Caco-2 (cell line): ENCODE measurements at regions not wholly inside any gene's neighbourhood (a gene's known extent, or its start where the extent isn't known, plus 50 kb on each side); places are given as distances from the start of the nearest gene placed in this dataset.

Source experiments
- BruUV-seq: library from RNA; stranded (reverse); fragments of 400-500 nt; replicated peaks from 2 replicates; lab custom pipeline; 2021; lab: Mats Ljungman, UMichigan
- CTCF ChIA-PET: fragments of 300-600 bp; sonication (Branson Sonifier 250); formaldehyde crosslinking; loops from one replicate; lab custom pipeline; 2022; ENCODE audit warnings: antibody characterized with exemption; lab: Charles Lee
- POLR2A ChIA-PET: fragments of 300-600 bp; sonication (Branson Sonifier 250); formaldehyde crosslinking; loops from one replicate; lab custom pipeline; 2022; ENCODE audit warnings: antibody characterized with exemption; lab: Charles Lee
- DNase-seq, 2 experiments: peaks; one replicate each; pipeline versions ENCODE4 v3.0.0 to v3.0.0-alpha.2; 2020 to 2022
- H3K27me3 ChIP-seq: replicated peaks from 2 replicates; pipeline ENCODE4 v1.6.0; 2011; ENCODE audit warnings: low read length; ENCODE audit not compliant: control insufficient read depth, insufficient read depth
- H3K36me3 ChIP-seq: 2 replicates; pipeline ENCODE4 v1.5.1; 2011; ENCODE audit warnings: low read length; ENCODE audit not compliant: control insufficient read depth, insufficient read depth
- H3K4me1 ChIP-seq: fragments of 250-450 bp; sonication (Bioruptor Pico); 2 replicates; pipeline ENCODE4 v1.5.1; 2020; ENCODE audit warnings: mild to moderate bottlenecking
- H3K4me3 ChIP-seq: 2 replicates; pipeline ENCODE4 v1.5.1; 2011; ENCODE audit warnings: low read depth, mild to moderate bottlenecking, control low read depth, low read length
- H3K9me3 ChIP-seq: fragments of 250-450 bp; sonication (Bioruptor Pico); 2 replicates; pipeline ENCODE4 v1.5.1; 2020; ENCODE audit warnings: mild to moderate bottlenecking, moderate library complexity
- H3K27ac Mint-ChIP-seq: one replicate; pipeline ENCODE4 v1.8.0; 2022; ENCODE audit warnings: mixed read lengths; ENCODE audit not compliant: unreplicated experiment
- H3K27me3 Mint-ChIP-seq: one replicate; pipeline ENCODE4 v1.8.0; 2022; ENCODE audit warnings: mixed read lengths; ENCODE audit not compliant: insufficient read depth, unreplicated experiment
- H3K36me3 Mint-ChIP-seq: one replicate; pipeline ENCODE4 v1.8.0; 2022; ENCODE audit warnings: mild to moderate bottlenecking, mixed read lengths; ENCODE audit not compliant: insufficient read depth, unreplicated experiment
- H3K4me1 Mint-ChIP-seq: one replicate; pipeline ENCODE4 v1.8.0; 2022; ENCODE audit warnings: low read depth, mixed read lengths; ENCODE audit not compliant: unreplicated experiment
- H3K4me3 Mint-ChIP-seq: one replicate; pipeline ENCODE4 v1.8.0; 2022; ENCODE audit warnings: mild to moderate bottlenecking, moderate library complexity, mixed read lengths; ENCODE audit not compliant: unreplicated experiment
- H3K9me3 Mint-ChIP-seq: one replicate; pipeline ENCODE4 v1.8.0; 2022; ENCODE audit warnings: mixed read lengths; ENCODE audit not compliant: unreplicated experiment
- intact Hi-C: fragments of 100-400 bp; cut with micrococcal nuclease; formaldehyde crosslinking; loops from one replicate; pipeline ENCODE4 v1.10.0; 2022; ENCODE audit not compliant: unreplicated experiment
- TF ChIP-seq, protein P1 (sequence below), 2 experiments: fragments of 200-600 bp in 1 of 2; IDR thresholded peaks; 1 replicate in 1 of 2; 2 replicates in 1 of 2; pipeline versions ENCODE4 v1.5.1 to v1.8.0; 2011 to 2022; ENCODE audit warnings: antibody characterized with exemption in 1 of 2, control low read depth in 1 of 2, inconsistent platforms in 1 of 2, low read depth in 1 of 2, low read length in 1 of 2, mild to moderate bottlenecking in 1 of 2, moderate library complexity in 1 of 2; ENCODE audit not compliant: insufficient read depth in 1 of 2, severe bottlenecking in 1 of 2, unreplicated experiment in 1 of 2

DNA sequence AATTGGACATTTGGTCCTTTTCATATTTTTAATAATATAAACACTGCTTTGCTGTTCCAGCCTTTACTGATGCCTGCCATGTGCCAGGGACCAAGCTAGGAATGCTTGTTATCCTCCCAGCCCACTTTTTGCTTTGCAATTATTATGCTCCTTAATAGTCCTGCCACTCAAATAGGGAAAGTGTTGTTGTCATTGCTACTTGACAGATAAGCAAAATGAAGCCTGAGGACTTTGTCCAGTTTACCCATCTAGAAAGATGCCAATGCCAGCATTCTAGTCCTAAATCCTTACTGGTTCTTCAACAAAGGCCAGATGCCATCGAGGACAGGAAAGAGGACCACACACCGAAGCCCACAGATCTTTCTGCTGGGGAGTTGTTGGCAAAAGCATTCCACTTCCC, 246.5 kb downstream of the EMP1 start:
- no peak overlapping the region for H3K4me3 ChIP-seq
- no peaks in the 10 kb centered on the region for H3K4me1 ChIP-seq
- no peak overlapping the region for H3K27ac Mint-ChIP-seq
- TF ChIP-seq, protein P1, sequence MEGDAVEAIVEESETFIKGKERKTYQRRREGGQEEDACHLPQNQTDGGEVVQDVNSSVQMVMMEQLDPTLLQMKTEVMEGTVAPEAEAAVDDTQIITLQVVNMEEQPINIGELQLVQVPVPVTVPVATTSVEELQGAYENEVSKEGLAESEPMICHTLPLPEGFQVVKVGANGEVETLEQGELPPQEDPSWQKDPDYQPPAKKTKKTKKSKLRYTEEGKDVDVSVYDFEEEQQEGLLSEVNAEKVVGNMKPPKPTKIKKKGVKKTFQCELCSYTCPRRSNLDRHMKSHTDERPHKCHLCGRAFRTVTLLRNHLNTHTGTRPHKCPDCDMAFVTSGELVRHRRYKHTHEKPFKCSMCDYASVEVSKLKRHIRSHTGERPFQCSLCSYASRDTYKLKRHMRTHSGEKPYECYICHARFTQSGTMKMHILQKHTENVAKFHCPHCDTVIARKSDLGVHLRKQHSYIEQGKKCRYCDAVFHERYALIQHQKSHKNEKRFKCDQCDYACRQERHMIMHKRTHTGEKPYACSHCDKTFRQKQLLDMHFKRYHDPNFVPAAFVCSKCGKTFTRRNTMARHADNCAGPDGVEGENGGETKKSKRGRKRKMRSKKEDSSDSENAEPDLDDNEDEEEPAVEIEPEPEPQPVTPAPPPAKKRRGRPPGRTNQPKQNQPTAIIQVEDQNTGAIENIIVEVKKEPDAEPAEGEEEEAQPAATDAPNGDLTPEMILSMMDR (IDR thresholded peaks at IDR 0.05; ENCODE audit: insufficient read depth in 1 of 2, low read depth in 1 of 2, low read length in 1 of 2, severe bottlenecking in 1 of 2, unreplicated experiment in 1 of 2), result no peak
- H3K9me3 Mint-ChIP-seq, result no peaks in the 10 kb centered on the region
- intact Hi-C loops, result no loop called here
- CTCF ChIA-PET, result no interaction called here
- H3K4me3 Mint-ChIP-seq, result no peak overlapping the region
- no peaks in the 10 kb centered on the region for H3K36me3 Mint-ChIP-seq
- no peaks in the 10 kb centered on the region for H3K4me1 Mint-ChIP-seq
- POLR2A ChIA-PET, result no interaction called here
- H3K27me3 Mint-ChIP-seq, result peaks cover 2% of the 10 kb centered on the region
- H3K36me3 ChIP-seq, result no peaks in the 10 kb centered on the region
- BruUV-seq, result no TSS peak
- no peak for DNase-seq
- no peaks in the 10 kb centered on the region for H3K9me3 ChIP-seq
- H3K27me3 ChIP-seq, result no peaks in the 10 kb centered on the region

DNA sequence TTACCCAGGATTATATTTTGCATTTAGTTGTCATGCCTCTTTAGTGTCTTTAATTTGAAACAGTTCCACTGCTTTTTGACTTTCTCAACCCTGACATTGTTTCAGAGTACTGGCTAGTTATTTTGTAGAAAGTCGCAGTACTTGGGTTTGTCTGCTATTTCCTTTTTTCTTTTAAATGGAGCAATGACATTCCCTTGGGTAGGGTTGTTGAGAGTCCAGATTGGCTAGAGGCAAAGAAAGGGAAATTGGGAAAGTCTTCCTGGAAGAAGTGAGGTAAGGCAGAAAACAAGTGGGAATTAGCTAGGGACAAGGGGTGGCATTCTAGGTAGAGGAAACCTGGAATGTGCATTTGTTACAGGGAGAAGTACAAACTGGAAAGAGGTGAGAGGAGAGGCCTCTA, 245.9 kb downstream of the EMP1 start:
- intact Hi-C loops, result no loop called here
- Mint-ChIP-seq H3K36me3 (no peaks in the 10 kb centered on the region), H3K4me1 (peaks cover under 1% of the 10 kb centered on the region), H3K9me3 (no peaks in the 10 kb centered on the region), H3K27ac (no peak overlapping the region), H3K4me3 (no peak overlapping the region), H3K27me3 (peaks cover 2% of the 10 kb centered on the region)
- Histone ChIP-seq H3K9me3 (no peaks in the 10 kb centered on the region), H3K27me3 (no peaks in the 10 kb centered on the region), H3K36me3 (no peaks in the 10 kb centered on the region), H3K4me1 (0 out of 2 replicates have a peak, but pooled peaks cover under 1% of the 10 kb centered on the region), H3K4me3 (no peak overlapping the region)
- ChIA-PET POLR2A (no interaction called here), CTCF (no interaction called here)
- TF ChIP-seq, protein P1 (IDR thresholded peaks at IDR 0.05; ENCODE audit: insufficient read depth in 1 of 2, low read depth in 1 of 2, low read length in 1 of 2, severe bottlenecking in 1 of 2, unreplicated experiment in 1 of 2), result no peak
- BruUV-seq, result no TSS peak
- no peak for DNase-seq

DNA sequence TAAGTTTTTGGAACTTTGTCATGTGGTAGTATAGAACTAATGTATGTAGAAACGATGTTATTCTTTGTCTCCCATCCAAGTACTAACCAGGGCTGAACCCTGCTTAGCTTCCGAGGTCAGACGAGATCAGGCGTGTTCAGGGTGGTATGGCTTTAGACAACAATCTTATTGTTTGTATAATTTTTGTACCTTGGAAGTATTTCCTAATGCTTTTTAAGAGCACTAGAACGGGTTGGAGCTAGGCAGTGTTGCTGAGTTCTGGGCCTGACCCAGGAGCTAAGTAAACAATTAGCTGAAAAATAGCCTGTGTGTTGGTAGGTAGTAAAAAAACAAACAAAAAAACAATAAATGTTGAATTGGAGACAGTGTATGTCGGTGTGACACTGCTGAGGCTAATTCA, 244.3 kb downstream of the EMP1 start:
- H3K4me1 Mint-ChIP-seq, result peaks cover 8% of the 10 kb centered on the region
- H3K4me3 ChIP-seq, result no peak overlapping the region
- no peaks in the 10 kb centered on the region for H3K27me3 ChIP-seq
- intact Hi-C loops, result no loop called here
- BruUV-seq, result no TSS peak
- H3K27me3 Mint-ChIP-seq, result peaks cover 2% of the 10 kb centered on the region
- CTCF ChIA-PET, result interaction anchor here (0.9 to 1.3 kb wide), 2 partner anchors 185 to 541 kb away, joined by 3 to 5 read pairs; no protein-coding TSS in a partner anchor
- no peaks in the 10 kb centered on the region for H3K9me3 ChIP-seq
- TF ChIP-seq, protein P1 (IDR thresholded peaks at IDR 0.05; ENCODE audit: insufficient read depth in 1 of 2, low read depth in 1 of 2, low read length in 1 of 2, severe bottlenecking in 1 of 2, unreplicated experiment in 1 of 2), result no peak
- no peak overlapping the region for H3K4me3 Mint-ChIP-seq
- H3K36me3 Mint-ChIP-seq, result no peaks in the 10 kb centered on the region
- no peaks in the 10 kb centered on the region for H3K36me3 ChIP-seq
- H3K4me1 ChIP-seq, result peaks cover 7% of the 10 kb centered on the region; the same call in 1 of the 2 replicates
- POLR2A ChIA-PET, result no interaction called here
- no peak overlapping the region for H3K27ac Mint-ChIP-seq
- no peak for DNase-seq
- H3K9me3 Mint-ChIP-seq, result no peaks in the 10 kb centered on the region
